ENCODE measurements at regions not wholly inside any gene's neighbourhood (a gene's known extent, or its start where the extent isn't known, plus 50 kb on each side); places are given as distances from the start of the nearest gene placed in this dataset.

GRCh38 chr4:38195911-38196310 lies 235.7 kb downstream of the PTTG2 start:
- Mint-ChIP-seq H3K4me3 (no peak overlapping the region), H3K27ac (no peak overlapping the region), H3K4me1 (peaks cover 35% of the 10 kb centered on the region), H3K9me3 (peaks cover 22% of the 10 kb centered on the region), H3K36me3 (ENCODE audit: low read depth) (peaks cover 19% of the 10 kb centered on the region), H3K27me3 (ENCODE audit: low read depth, poor library complexity) (no peaks in the 10 kb centered on the region)
- no peak for TF ChIP-seq CTCF (IDR thresholded peaks at IDR 0.05)
- DNase-seq: no peak

- H3K4me1 Mint-ChIP-seq: no peaks in the 10 kb centered on the region
- H3K4me3 Mint-ChIP-seq: no peak overlapping the region
- TF ChIP-seq CTCF (IDR thresholded peaks at IDR 0.05): no peak
- peaks cover 11% of the 10 kb centered on the region for H3K36me3 Mint-ChIP-seq (ENCODE audit: low read depth)
- H3K27me3 Mint-ChIP-seq (ENCODE audit: low read depth, poor library complexity): peaks cover 5% of the 10 kb centered on the region
- H3K9me3 Mint-ChIP-seq: peaks cover 30% of the 10 kb centered on the region
- no peak overlapping the region for H3K27ac Mint-ChIP-seq
- no peak for DNase-seq
Measured at GRCh38 chr4:38202242-38202641, 242.0 kb downstream of the PTTG2 start.

GRCh38 chr4:38203609-38204008 lies 243.4 kb downstream of the PTTG2 start:
- H3K4me1 Mint-ChIP-seq: no peaks in the 10 kb centered on the region
- no peak overlapping the region for H3K4me3 Mint-ChIP-seq
- peaks cover 5% of the 10 kb centered on the region for H3K27me3 Mint-ChIP-seq (ENCODE audit: low read depth, poor library complexity)
- TF ChIP-seq CTCF (IDR thresholded peaks at IDR 0.05): no peak
- peak overlapping the region; percentile 53 for H3K27ac Mint-ChIP-seq
- H3K36me3 Mint-ChIP-seq (ENCODE audit: low read depth): peaks cover 17% of the 10 kb centered on the region
- peaks cover 38% of the 10 kb centered on the region for H3K9me3 Mint-ChIP-seq
- no peak for DNase-seq

GRCh38 chr4:38204339-38205035 lies 244.3 kb downstream of the PTTG2 start:
- TF ChIP-seq CTCF (IDR thresholded peaks at IDR 0.05): no peak
- peak overlapping the region; percentile 40 for H3K27ac Mint-ChIP-seq
- peaks cover 17% of the 10 kb centered on the region for H3K36me3 Mint-ChIP-seq (ENCODE audit: low read depth)
- H3K9me3 Mint-ChIP-seq: peaks cover 41% of the 10 kb centered on the region
- peaks cover 5% of the 10 kb centered on the region for H3K27me3 Mint-ChIP-seq (ENCODE audit: low read depth, poor library complexity)
- H3K4me1 Mint-ChIP-seq: no peaks in the 10 kb centered on the region
- DNase-seq: no peak
- no peak overlapping the region for H3K4me3 Mint-ChIP-seq

- Mint-ChIP-seq H3K4me3 (no peak overlapping the region), H3K27ac (no peak overlapping the region), H3K4me1 (peaks cover 3% of the 10 kb centered on the region), H3K36me3 (ENCODE audit: low read depth) (peaks cover 17% of the 10 kb centered on the region), H3K9me3 (peaks cover 41% of the 10 kb centered on the region), H3K27me3 (ENCODE audit: low read depth, poor library complexity) (peaks cover 5% of the 10 kb centered on the region)
- TF ChIP-seq CTCF (IDR thresholded peaks at IDR 0.05): no peak
- DNase-seq: no peak
Measured at GRCh38 chr4:38205261-38205660, 245.1 kb downstream of the PTTG2 start.

- H3K27ac Mint-ChIP-seq: no peak overlapping the region
- peaks cover 47% of the 10 kb centered on the region for H3K9me3 Mint-ChIP-seq
- H3K36me3 Mint-ChIP-seq (ENCODE audit: low read depth): peaks cover 17% of the 10 kb centered on the region
- H3K4me1 Mint-ChIP-seq: peaks cover 17% of the 10 kb centered on the region
- peaks cover 3% of the 10 kb centered on the region for H3K27me3 Mint-ChIP-seq (ENCODE audit: low read depth, poor library complexity)
- H3K4me3 Mint-ChIP-seq: no peak overlapping the region
- DNase-seq: no peak
- TF ChIP-seq CTCF (IDR thresholded peaks at IDR 0.05): no peak
Measured at GRCh38 chr4:38207110-38207457, 246.9 kb downstream of the PTTG2 start.
